Gastroesophageal sphincter (tissue), 4 donors: ENCODE measurements at regions not wholly inside any gene's neighbourhood (a gene's known extent, or its start where the extent isn't known, plus 50 kb on each side); places are given as distances from the start of the nearest gene placed in this dataset.

Experiments
- ATAC-seq: fragments of 150-250 bp; one replicate; pipeline ENCODE4 v1.9.1; 2016; ENCODE audit warnings: mild to moderate bottlenecking, moderate library complexity
- H3K27ac ChIP-seq, 4 donors: fragments of 200-600 bp; sonication (generic) in 3 of 4; 1 replicate in 3 of 4; 2 replicates in 1 of 4; pipeline ENCODE4 v1.5.1; 2016 to 2019
- H3K27me3 ChIP-seq: fragments of 200-600 bp; sonication (generic); one replicate; pipeline ENCODE4 v1.5.1; 2019
- H3K36me3 ChIP-seq, 2 donors: fragments of 200-600 bp; sonication (generic); one replicate each; pipeline ENCODE4 v1.5.1; 2019; ENCODE audit warnings: control low read depth in 1 of 2
- H3K4me1 ChIP-seq, 3 donors: fragments of 200-600 bp; sonication (generic); 1 replicate in 2 of 3; 2 replicates in 1 of 3; pipeline ENCODE4 v1.5.1; 2016 to 2019; ENCODE audit warnings: control low read depth in 2 of 3
- H3K4me3 ChIP-seq, 2 donors: fragments of 200-600 bp; sonication (generic); one replicate each; pipeline ENCODE4 v1.5.1; 2019; ENCODE audit warnings: mild to moderate bottlenecking in 1 of 2, moderate library complexity in 1 of 2
- H3K9me3 ChIP-seq, 3 donors: fragments of 200-600 bp; sonication (generic); one replicate each; pipeline ENCODE4 v1.5.1; 2017 to 2019; ENCODE audit warnings: control low read depth in 2 of 3
- EP300 ChIP-seq: sonication (generic); formaldehyde crosslinking; IDR thresholded peaks from one replicate; pipeline ENCODE4 v1.6.1; 2017; ENCODE audit warnings: antibody characterized with exemption, mild to moderate bottlenecking
- POLR2A ChIP-seq, 2 donors: fragments of 450-650 bp; IDR thresholded peaks; one replicate each; pipeline ENCODE4 v1.6.1; 2017; ENCODE audit warnings: antibody characterized with exemption in 2 of 2, mild to moderate bottlenecking in 2 of 2, moderate library complexity in 1 of 2
- POLR2AphosphoS5 ChIP-seq: sonication (generic); formaldehyde crosslinking; IDR thresholded peaks from one replicate; pipeline ENCODE4 v1.6.1; 2017; ENCODE audit warnings: antibody characterized with exemption
- WGBS, 2 donors: methylation state at CpG; one replicate each; pipeline ENCODE4 v1.1.5; 2018; ENCODE audit warnings: low coverage in 1 of 2; 5-methylcytosine and 5-hydroxymethylcytosine counted together
- TF ChIP-seq, protein P1 (sequence below), 4 experiments: fragments of 200-600 bp in 2 of 4; fragments of 450-650 bp in 2 of 4; sonication (generic) in 1 of 4; IDR thresholded peaks; one replicate each; pipeline ENCODE4 v1.5.1; 2017 to 2019; ENCODE audit warnings: antibody characterized with exemption in 4 of 4, mild to moderate bottlenecking in 2 of 4, moderate library complexity in 2 of 4

DNA sequence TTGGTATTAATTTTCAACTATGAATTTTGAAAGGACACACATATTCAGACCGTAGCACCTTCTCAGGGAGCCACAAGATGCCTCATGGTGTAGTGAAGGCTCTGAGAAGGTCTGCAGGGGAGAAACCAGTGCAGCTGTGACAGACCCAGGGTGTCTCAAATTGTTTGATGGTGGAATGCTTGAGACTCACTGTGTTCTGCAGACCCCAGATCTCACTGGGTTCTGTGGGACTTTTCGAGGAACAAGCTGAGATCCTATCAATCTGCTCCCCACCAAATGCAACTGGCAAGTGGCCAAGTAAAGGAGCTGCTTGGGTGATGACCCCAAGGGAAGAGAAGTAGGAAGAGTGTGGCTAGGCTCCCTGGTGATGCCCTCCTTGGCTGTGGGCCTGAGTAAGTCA, 130.5 kb upstream of the UNC5B start:
- TF ChIP-seq, protein P1, sequence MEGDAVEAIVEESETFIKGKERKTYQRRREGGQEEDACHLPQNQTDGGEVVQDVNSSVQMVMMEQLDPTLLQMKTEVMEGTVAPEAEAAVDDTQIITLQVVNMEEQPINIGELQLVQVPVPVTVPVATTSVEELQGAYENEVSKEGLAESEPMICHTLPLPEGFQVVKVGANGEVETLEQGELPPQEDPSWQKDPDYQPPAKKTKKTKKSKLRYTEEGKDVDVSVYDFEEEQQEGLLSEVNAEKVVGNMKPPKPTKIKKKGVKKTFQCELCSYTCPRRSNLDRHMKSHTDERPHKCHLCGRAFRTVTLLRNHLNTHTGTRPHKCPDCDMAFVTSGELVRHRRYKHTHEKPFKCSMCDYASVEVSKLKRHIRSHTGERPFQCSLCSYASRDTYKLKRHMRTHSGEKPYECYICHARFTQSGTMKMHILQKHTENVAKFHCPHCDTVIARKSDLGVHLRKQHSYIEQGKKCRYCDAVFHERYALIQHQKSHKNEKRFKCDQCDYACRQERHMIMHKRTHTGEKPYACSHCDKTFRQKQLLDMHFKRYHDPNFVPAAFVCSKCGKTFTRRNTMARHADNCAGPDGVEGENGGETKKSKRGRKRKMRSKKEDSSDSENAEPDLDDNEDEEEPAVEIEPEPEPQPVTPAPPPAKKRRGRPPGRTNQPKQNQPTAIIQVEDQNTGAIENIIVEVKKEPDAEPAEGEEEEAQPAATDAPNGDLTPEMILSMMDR (IDR thresholded peaks at IDR 0.05), result no peak
- TF ChIP-seq POLR2A (IDR thresholded peaks at IDR 0.05) (no peak), POLR2AphosphoS5 (no peak), EP300 (no peak)
- H3K9me3 ChIP-seq, result no peaks in the 10 kb centered on the region
- H3K4me1 ChIP-seq, result no peaks in the 10 kb centered on the region
- H3K36me3 ChIP-seq, result no peaks in the 10 kb centered on the region
- WGBS, 2 donors, result 100% methylated on average over 1 of the region's 2 CpGs; no CpG with 5 or more reads in 1 of the 2 donors
- H3K27ac ChIP-seq, result no peak overlapping the region
- peaks cover 12% of the 10 kb centered on the region for H3K27me3 ChIP-seq
- H3K4me3 ChIP-seq, result no peak overlapping the region
- no peak for ATAC-seq

DNA sequence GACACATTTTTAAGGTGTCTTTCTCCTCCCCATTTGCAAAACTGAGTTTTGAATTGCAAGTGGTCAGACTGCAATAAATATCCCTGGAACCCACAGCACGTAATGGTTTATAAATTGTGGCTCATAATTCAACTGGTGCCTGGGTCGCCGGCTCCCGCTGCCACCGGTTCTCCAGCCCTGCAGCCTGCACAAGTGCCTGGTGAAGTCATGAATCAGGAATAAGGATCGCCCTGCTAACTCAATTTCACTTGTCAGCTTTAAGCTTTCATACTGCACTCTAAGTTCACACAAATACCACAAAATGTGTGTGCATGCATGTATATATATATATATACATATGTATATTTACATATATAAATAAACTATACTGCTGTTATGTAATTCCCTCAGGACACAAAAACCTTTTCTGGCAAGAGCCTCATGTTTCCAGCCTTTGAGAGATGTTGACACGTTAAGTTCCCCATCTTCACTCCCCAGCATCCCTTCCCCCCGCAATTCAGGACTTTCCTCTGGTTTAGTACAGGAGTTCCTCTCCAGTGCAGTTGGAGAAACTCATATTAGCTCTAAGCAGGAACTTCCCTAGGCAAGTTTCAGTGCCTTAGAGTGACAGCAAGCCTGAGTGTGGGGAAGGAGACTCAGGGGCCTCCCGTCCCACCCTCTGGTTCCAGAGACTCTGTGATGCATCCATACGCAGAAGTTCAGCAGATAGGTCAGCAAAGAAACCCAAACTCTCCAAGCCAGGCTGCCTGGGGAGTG, 129.2 kb upstream of the UNC5B start:
- ATAC-seq, result no peak
- H3K27ac ChIP-seq, result no peak overlapping the region
- peaks cover 12% of the 10 kb centered on the region for H3K27me3 ChIP-seq
- 79 to 89% methylated on average over 8 of the region's 10 CpGs for WGBS, 2 donors
- no peak for TF ChIP-seq EP300
- no peak for TF ChIP-seq POLR2A (IDR thresholded peaks at IDR 0.05)
- H3K36me3 ChIP-seq, result no peaks in the 10 kb centered on the region
- H3K4me3 ChIP-seq, result no peak overlapping the region
- H3K4me1 ChIP-seq, result no peaks in the 10 kb centered on the region
- no peaks in the 10 kb centered on the region for H3K9me3 ChIP-seq

DNA sequence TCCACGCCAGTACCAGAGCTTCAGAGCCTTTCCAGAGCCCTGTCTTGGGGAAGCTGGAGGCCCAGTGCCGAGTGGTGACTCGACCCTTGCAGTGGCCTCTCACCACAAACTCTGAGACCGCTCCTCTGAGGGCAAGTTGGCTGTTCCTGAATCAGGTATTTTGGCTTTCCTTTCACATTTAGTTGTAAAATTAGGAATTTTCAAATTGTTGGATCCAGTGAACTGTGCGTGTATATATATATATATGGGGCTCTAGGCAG, 128.7 kb upstream of the UNC5B start:
- Histone ChIP-seq H3K4me3 (no peak overlapping the region), H3K4me1 (no peaks in the 10 kb centered on the region), H3K9me3 (no peaks in the 10 kb centered on the region), H3K27me3 (peaks cover 12% of the 10 kb centered on the region), H3K27ac (no peak overlapping the region), H3K36me3 (no peaks in the 10 kb centered on the region)
- WGBS, 2 donors, result 93 to 100% methylated on average over 1 to 3 of the region's 5 CpGs
- TF ChIP-seq, protein P1 (IDR thresholded peaks at IDR 0.05), result no peak
- no peak for TF ChIP-seq POLR2AphosphoS5
- TF ChIP-seq EP300, result no peak
- TF ChIP-seq POLR2A (IDR thresholded peaks at IDR 0.05), result no peak
- no peak for ATAC-seq

DNA sequence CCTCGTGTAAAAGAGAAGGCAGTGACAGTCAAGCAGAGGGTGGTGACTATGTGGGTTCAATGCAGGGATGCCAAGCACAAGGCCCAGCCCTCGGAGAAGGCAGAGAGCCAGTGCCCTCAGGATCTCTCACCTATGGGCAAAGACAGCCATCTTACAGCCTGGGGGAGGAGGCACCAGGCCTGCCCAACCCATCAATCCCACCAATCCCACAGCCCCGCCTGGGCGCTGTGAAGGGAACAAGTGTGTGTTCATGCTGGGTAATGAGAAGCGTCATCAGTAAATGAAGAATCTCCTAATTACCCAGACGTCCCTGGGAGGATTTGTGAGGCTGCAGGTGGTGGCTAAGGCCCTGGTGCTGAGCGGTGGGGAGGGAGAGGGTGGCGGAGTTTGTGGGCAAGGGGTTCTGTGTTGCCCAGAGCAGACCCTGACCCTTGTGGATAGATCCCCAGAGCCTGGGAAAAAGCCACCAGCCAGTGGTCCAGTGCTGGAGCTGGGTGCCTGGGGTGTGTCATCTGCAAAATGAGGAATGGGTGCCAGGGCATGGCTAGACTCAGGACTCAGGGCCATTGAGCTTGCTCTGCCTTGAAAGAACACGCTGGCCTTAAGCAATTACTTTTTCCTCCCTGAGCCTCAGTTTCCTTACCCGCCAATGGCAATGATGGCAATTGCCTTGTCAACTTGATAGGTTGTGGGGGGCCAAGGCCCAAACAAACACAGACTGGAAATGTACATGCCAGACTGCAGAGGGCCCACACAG, 128.1 kb upstream of the UNC5B start:
- Histone ChIP-seq H3K4me1 (no peaks in the 10 kb centered on the region), H3K36me3 (no peaks in the 10 kb centered on the region), H3K27me3 (peaks cover 12% of the 10 kb centered on the region), H3K27ac (no peak overlapping the region), H3K4me3 (no peak overlapping the region), H3K9me3 (no peaks in the 10 kb centered on the region)
- TF ChIP-seq, protein P1 (IDR thresholded peaks at IDR 0.05), result no peak
- TF ChIP-seq POLR2AphosphoS5 (no peak), EP300 (no peak), POLR2A (IDR thresholded peaks at IDR 0.05) (no peak)
- WGBS, 2 donors, result 89% methylated on average over 5 of the region's 10 CpGs; no CpG with 5 or more reads in 1 of the 2 donors
- ATAC-seq, result no peak

DNA sequence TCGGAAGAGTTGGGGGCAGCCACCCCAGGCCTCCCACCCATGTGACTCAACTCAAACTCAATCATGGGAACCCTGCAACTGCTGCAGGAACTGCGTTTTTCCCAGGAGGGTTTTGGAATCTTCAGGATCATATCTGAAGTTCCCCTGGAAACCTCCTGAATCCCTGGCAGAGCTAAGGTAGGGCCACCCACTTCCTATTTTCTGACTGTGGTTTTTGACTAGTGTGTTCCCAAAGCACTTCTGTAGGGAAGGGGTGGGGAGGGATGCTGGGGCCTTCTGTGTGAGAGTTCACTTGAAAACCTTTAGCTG, 127.6 kb upstream of the UNC5B start:
- Histone ChIP-seq H3K9me3 (no peaks in the 10 kb centered on the region), H3K36me3 (no peaks in the 10 kb centered on the region), H3K4me1 (no peaks in the 10 kb centered on the region), H3K27me3 (peaks cover 12% of the 10 kb centered on the region), H3K4me3 (no peak overlapping the region), H3K27ac (no peak overlapping the region)
- no peak for ATAC-seq
- TF ChIP-seq POLR2A (IDR thresholded peaks at IDR 0.05), result no peak
- 57 to 60% methylated on average over 1 of the region's 2 CpGs for WGBS, 2 donors
